Small intestine (tissue), 7 donors: ENCODE measurements at regions not wholly inside any gene's neighbourhood (a gene's known extent, or its start where the extent isn't known, plus 50 kb on each side); places are given as distances from the start of the nearest gene placed in this dataset.

Source experiments
- DNase-seq, 2 donors: peaks; one replicate each; pipeline versions ENCODE4 v3.0.0 to v3.0.0-alpha.2; 2013
- FAIRE-seq: peaks from 2 replicates; lab custom pipeline; 2012; peaks lifted over from hg19 to GRCh38; lab: Jason Lieb, UNC
- H3K27ac ChIP-seq, 3 donors: one replicate each; pipeline ENCODE4 v1.5.1; 2013; ENCODE audit warnings: low read length in 2 of 3, mild to moderate bottlenecking in 2 of 3, control low read depth in 1 of 3, inconsistent platforms in 1 of 3, low read depth in 1 of 3, moderate library complexity in 1 of 3
- H3K27me3 ChIP-seq, 3 donors: one replicate each; pipeline ENCODE4 v1.6.1; 2013; ENCODE audit warnings: low read length in 3 of 3, inconsistent platforms in 1 of 3; ENCODE audit not compliant: control insufficient read depth in 3 of 3, insufficient read depth in 3 of 3
- H3K36me3 ChIP-seq, 3 donors: one replicate each; pipeline ENCODE4 v1.6.1; 2013; ENCODE audit warnings: low read length in 3 of 3, inconsistent platforms in 1 of 3, low read depth in 1 of 3, mild to moderate bottlenecking in 1 of 3, moderate library complexity in 1 of 3; ENCODE audit not compliant: control insufficient read depth in 3 of 3, insufficient read depth in 2 of 3
- H3K4me1 ChIP-seq, 3 donors: one replicate each; pipeline ENCODE4 v1.6.1; 2013; ENCODE audit warnings: low read length in 2 of 3, inconsistent platforms in 1 of 3, low read depth in 1 of 3, mild to moderate bottlenecking in 1 of 3, moderate library complexity in 1 of 3; ENCODE audit not compliant: control insufficient read depth in 3 of 3, insufficient read depth in 2 of 3
- H3K4me3 ChIP-seq, 3 donors: one replicate each; pipeline ENCODE4 v1.5.1; 2013; ENCODE audit warnings: low read length in 3 of 3, control low read depth in 1 of 3, inconsistent platforms in 1 of 3, low read depth in 1 of 3, mild to moderate bottlenecking in 1 of 3, moderate library complexity in 1 of 3
- H3K9me3 ChIP-seq, 2 donors: one replicate each; pipeline ENCODE4 v1.6.1; 2013; ENCODE audit warnings: low read depth in 1 of 2, low read length in 1 of 2; ENCODE audit not compliant: control insufficient read depth in 2 of 2, insufficient read depth in 1 of 2
- WGBS, 3 donors: extraction: QIAGEN DNeasy Blood & Tissue Kit; methylation state at CpG; one replicate each; pipeline ENCODE4 v1.1.7; 2013; 5-methylcytosine and 5-hydroxymethylcytosine counted together
- donor health status: healthy with polysubstance abuse.
- donor health status: control.
- donor health status: control.
- donor health status: Bipolar disorder and iron deficiency.
- donor health status: healthy.

DNA sequence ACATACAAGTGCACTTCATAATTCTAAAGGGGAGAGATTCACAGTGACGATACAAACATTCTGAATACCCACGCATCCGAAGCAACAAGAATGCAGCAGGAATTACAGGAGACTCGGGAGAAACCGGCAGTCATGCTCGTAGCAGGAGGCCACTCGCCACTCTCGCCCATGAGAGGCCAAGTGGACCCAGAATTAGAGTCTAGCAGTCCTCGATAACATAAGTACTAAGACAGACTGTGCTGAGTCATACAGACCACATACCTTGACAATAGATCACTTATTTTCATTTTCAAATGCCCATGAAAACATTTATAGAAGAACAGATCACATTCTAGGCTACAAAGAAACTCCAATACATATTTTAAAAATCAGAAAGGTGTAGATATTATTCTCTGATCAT, 299.1 kb upstream of the TSHZ3 start:
- WGBS, 3 donors: 71 to 77% (median 77%) methylated on average over 9 of the region's 9 CpGs
- Histone ChIP-seq H3K27ac (no peak overlapping the region), H3K4me3 (no peak overlapping the region), H3K36me3 (no peaks in the 10 kb centered on the region), H3K9me3 (no peaks in the 10 kb centered on the region), H3K27me3 (no peaks in the 10 kb centered on the region), H3K4me1 (no peaks in the 10 kb centered on the region)
- FAIRE-seq (no peak), DNase-seq (no peak)

DNA sequence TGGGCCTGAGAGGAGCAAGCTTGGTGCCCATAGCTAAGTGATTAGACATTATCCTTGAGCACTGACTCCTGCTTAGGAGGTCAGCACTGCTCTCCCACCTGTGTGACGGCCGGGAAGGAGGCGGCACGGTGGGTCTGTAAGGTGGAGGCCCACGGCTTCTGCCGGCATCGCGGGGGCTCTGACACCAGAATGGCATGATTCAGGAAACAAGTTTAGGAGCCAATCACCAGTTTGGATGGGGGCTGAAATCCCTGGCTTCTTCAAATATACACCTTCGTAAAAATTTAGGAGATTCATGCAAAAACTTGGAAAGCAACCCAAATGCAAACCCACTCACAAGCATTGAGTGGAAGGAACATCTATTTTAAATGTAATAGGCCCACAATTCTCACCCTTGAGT, 307.3 kb upstream of the TSHZ3 start:
- H3K4me1 ChIP-seq: no peaks in the 10 kb centered on the region
- no peaks in the 10 kb centered on the region for H3K9me3 ChIP-seq
- H3K27me3 ChIP-seq: no peaks in the 10 kb centered on the region
- H3K27ac ChIP-seq: no peak overlapping the region
- H3K36me3 ChIP-seq: no peaks in the 10 kb centered on the region
- WGBS, 3 donors: 88 to 93% (median 92%) methylated on average over 9 of the region's 9 CpGs
- FAIRE-seq (no peak), DNase-seq (no peak)
- H3K4me3 ChIP-seq: no peak overlapping the region

DNA sequence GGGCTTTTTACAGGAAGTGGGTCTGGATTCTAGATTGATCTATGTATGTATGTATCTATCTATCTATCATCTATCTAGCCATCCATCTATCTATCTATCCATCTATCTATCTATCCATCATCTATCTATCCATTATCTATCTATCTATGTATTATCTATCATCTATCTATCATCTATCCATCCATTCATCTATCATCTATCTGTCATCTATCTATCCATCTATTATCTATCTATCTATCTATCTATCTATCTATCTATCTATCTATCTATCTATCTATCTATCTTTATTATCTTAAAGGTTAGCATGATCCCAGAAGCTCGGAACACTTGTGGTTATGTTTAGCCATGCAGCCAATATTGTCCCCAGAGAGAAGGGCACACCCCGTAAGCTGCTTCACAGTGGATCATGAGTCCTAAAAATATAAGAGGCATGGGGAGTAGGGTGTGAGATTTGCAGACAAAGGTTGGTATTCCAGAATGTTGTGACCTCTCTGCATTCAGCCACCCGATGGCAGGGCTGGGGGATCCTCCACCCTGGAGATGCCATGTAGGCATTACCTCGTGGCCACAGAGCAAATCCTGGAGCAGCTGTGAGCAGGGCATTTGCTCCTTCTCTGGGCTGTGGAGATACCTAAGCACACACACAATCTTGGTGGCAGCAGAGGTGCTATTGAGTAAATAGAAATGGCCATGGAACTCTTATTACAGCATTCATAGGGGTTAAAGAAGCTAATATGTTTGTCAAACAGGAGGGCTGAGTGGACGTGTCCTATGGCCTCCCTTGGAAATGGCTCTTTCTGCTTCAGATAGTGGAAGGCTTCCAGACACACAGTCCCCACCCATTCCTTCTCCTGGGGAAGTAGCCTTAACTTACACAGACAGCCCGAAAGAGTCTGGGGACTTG, 310.0 kb upstream of the TSHZ3 start:
- FAIRE-seq: no peak
- no peak overlapping the region for H3K4me3 ChIP-seq
- 54 to 74% (median 60%) methylated on average over 6 of the region's 6 CpGs for WGBS, 3 donors

DNA sequence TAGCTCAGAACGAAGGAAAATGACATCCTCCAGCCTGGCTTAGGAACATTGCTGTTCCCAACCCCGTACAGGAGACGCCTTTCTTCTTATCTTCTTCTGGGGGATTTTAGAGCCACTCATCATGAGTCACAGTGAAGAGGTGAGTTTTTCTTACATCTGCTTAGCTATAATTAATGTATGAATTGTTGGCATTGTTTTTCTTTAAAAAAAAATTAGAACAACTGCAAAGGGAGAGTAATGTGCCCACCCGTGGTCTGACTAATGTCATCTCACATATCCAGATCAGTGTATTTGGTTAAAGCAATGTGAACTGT, 310.6 kb upstream of the TSHZ3 start:
- 54 to 70% (median 62%) methylated on average over 4 of the region's 4 CpGs for WGBS, 3 donors
- Histone ChIP-seq H3K27me3 (no peaks in the 10 kb centered on the region), H3K36me3 (no peaks in the 10 kb centered on the region), H3K27ac (no peak overlapping the region), H3K9me3 (no peaks in the 10 kb centered on the region), H3K4me3 (no peak overlapping the region), H3K4me1 (no peaks in the 10 kb centered on the region)
- FAIRE-seq (no peak), DNase-seq (no peak)

More for the DNA sequence above, 310.0 kb upstream of the TSHZ3 start:
- Histone ChIP-seq H3K4me1 (no peaks in the 10 kb centered on the region), H3K9me3 (no peaks in the 10 kb centered on the region), H3K27me3 (no peaks in the 10 kb centered on the region), H3K27ac (no peak overlapping the region), H3K36me3 (no peaks in the 10 kb centered on the region)
- DNase-seq: no peak

DNA sequence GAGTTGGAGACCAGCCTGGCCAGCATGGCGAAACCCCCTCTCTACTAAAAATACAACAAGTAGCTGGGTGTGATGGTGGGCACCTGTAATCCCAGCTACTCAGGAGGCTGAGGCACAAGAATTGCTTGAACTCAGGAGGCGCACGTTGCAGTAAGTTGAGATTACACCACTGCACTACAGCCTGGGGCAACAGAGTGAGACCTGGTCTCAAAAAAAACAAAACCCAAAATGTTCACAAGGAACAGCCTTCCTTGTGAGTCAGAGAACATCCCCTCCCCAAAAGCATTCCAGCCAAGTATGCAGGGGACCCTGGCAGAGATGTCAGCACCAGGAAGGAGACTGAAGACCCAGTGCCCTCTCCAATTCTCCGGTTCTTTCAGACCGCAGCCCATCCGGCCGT, 314.9 kb upstream of the TSHZ3 start:
- 90 to 96% (median 91%) methylated on average over 7 of the region's 7 CpGs for WGBS, 3 donors
- Histone ChIP-seq H3K36me3 (no peaks in the 10 kb centered on the region), H3K4me1 (no peaks in the 10 kb centered on the region), H3K27me3 (no peaks in the 10 kb centered on the region), H3K27ac (no peak overlapping the region), H3K9me3 (no peaks in the 10 kb centered on the region), H3K4me3 (no peak overlapping the region)
- FAIRE-seq: no peak
- no peak for DNase-seq

DNA sequence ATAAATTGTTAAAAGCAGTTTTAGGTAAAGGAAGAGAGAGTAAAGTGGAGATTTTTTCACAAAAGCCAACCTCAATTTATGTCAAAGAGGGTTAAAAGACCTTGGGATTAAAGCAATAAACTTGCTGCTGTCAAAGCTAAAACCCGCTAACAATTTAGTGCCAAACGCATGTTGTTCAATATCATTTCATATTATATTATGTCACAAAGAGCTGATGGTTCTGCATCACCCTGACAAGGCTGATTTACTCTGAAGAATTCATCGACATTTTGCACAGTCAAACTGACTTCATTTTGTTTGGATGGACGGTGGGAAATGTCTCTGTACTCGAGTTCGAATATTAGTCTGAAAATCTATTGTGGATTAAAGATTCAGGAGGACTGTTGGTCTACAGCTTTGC, 315.8 kb upstream of the TSHZ3 start:
- FAIRE-seq (no peak), DNase-seq (no peak)
- Histone ChIP-seq H3K4me3 (no peak overlapping the region), H3K36me3 (no peaks in the 10 kb centered on the region), H3K27ac (no peak overlapping the region), H3K4me1 (no peaks in the 10 kb centered on the region), H3K27me3 (no peaks in the 10 kb centered on the region), H3K9me3 (no peaks in the 10 kb centered on the region)
- WGBS, 3 donors: 75 to 86% (median 82%) methylated on average over 6 of the region's 6 CpGs

DNA sequence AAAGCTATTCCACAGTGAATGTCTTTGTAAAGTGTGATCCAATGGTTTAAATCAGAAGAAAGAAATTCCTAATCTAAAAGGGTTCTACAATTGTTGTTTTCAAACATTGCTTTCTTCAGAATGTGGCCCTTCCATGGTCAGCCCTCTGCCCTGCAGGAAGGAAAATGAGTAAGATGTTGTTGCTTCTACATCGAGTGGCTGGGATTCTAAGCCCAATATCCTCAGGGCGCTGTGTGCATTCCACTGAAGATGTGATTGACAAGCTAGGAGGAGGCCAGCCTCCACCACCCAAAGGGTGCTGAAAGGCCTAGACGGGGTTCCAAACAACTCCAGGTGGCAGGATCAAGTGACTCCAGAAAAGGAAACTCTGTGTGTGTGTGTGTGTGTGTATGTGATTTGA, 316.9 kb upstream of the TSHZ3 start:
- Histone ChIP-seq H3K4me1 (no peaks in the 10 kb centered on the region), H3K36me3 (no peaks in the 10 kb centered on the region), H3K9me3 (no peaks in the 10 kb centered on the region), H3K27me3 (no peaks in the 10 kb centered on the region), H3K27ac (no peak overlapping the region), H3K4me3 (no peak overlapping the region)
- 53 to 56% (median 54%) methylated on average over 3 of the region's 3 CpGs for WGBS, 3 donors
- DNase-seq (no peak), FAIRE-seq (no peak)

DNA sequence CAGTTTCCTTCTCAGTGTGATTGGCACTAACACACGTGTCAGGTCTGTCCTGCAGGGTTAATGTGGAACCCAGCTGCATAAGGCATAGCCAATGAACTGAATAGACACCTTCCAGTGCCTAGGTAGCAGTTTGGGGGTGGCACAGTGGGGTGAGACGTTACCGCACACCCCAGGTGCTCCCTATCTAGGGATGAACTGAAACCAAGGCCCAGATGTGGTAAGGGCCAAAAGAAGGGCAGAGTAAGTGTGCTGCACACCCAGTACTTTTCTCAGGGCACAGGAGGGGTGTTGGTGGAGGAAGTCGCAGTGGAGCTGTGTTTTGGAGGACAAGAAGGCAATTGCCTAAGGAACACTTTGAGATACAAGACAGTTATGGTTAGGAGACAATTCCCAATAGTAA, 317.9 kb upstream of the TSHZ3 start:
- H3K4me3 ChIP-seq: no peak overlapping the region
- WGBS, 3 donors: 63 to 80% (median 70%) methylated on average over 4 of the region's 4 CpGs
- H3K4me1 ChIP-seq: no peaks in the 10 kb centered on the region
- DNase-seq (no peak), FAIRE-seq (no peak)
- no peaks in the 10 kb centered on the region for H3K36me3 ChIP-seq
- no peak overlapping the region for H3K27ac ChIP-seq
- no peaks in the 10 kb centered on the region for H3K9me3 ChIP-seq
- no peaks in the 10 kb centered on the region for H3K27me3 ChIP-seq

DNA sequence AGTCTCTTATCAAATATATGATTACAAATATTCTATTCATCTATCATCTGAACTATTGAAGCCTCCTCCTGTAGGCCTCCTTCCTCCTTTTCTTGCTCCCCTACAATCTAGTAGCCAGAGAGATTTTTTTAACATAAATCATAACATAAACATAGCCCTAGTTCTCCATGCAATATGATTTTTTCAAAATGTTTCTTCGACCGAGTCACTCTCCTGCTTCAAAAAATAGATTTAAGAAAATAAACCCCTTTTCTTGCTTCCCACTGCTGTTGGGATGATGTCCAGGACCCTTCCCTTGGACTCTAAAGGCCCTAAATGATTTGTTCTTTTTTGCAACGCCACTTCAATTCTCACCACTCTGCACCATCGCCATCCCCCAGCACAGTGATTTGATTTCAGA, 319.7 kb upstream of the TSHZ3 start:
- 81 to 90% (median 83%) methylated on average over 4 of the region's 4 CpGs for WGBS, 3 donors
- Histone ChIP-seq H3K27ac (no peak overlapping the region), H3K4me3 (no peak overlapping the region), H3K4me1 (no peaks in the 10 kb centered on the region), H3K27me3 (no peaks in the 10 kb centered on the region), H3K36me3 (no peaks in the 10 kb centered on the region), H3K9me3 (no peaks in the 10 kb centered on the region)
- FAIRE-seq (no peak), DNase-seq (no peak)
